ENCODE measurements at regions not wholly inside any gene's neighbourhood (a gene's known extent, or its start where the extent isn't known, plus 50 kb on each side); places are given as distances from the start of the nearest gene placed in this dataset.

GRCh38 chr4:71266090-71266794 lies 72.6 kb upstream of the SLC4A4 start:
- Histone ChIP-seq H3K4me1 (replicated peaks in 1 of 4; ENCODE audit: control insufficient read depth in 3 of 4, insufficient read depth in 4 of 4, low read length in 3 of 4) (peaks cover 0 to 1% (median 0%) of the 10 kb centered on the region in 4 experiments; a peak in 1 of 7 replicates), H3K4ac (replicated peaks; ENCODE audit: insufficient read length, low read depth, low read length) (no peak overlapping the region), H4K8ac (ENCODE audit: extremely low read depth, insufficient read depth, low read length) (no peak overlapping the region), H3K9me3 (ENCODE audit: insufficient read depth in 2 of 2, low read depth in 1 of 2, low read length in 1 of 2) (no peaks in the 10 kb centered on the region), H3K56ac (replicated peaks; ENCODE audit: insufficient read length, low read depth, low read length) (no peak overlapping the region), H3K9ac (replicated peaks in 1 of 4; ENCODE audit: extremely low read depth in 1 of 4, low read depth in 3 of 4, low read length in 3 of 4) (no peak overlapping the region), H4K20me1 (replicated peaks in 1 of 2; ENCODE audit: control insufficient read depth in 1 of 2, insufficient read depth in 2 of 2, low read length in 2 of 2) (no peaks in the 10 kb centered on the region), H3K36me3 (ENCODE audit: control insufficient read depth in 2 of 4, insufficient read depth in 4 of 4, low read length in 3 of 4) (no peaks in the 10 kb centered on the region), H2BK5ac (ENCODE audit: low read depth, low read length) (no peak overlapping the region), H3K23ac (ENCODE audit: insufficient read length) (no peak overlapping the region), H4K91ac (replicated peaks; ENCODE audit: insufficient read length, low read length) (no peak overlapping the region), H2BK20ac (ENCODE audit: low read length) (no peak overlapping the region), H2AFZ (ENCODE audit: low read length) (no peak overlapping the region), H2BK12ac (ENCODE audit: low read depth, low read length) (no peak overlapping the region), H3K27ac (ENCODE audit: low read depth, low read length) (no peak overlapping the region), H3K27me3 (replicated peaks in 1 of 4; ENCODE audit: control insufficient read depth in 3 of 4, extremely low read depth in 1 of 4, insufficient read depth in 3 of 4, low read length in 3 of 4) (no peaks in the 10 kb centered on the region), H3K18ac (ENCODE audit: extremely low read depth, low read length) (no peak overlapping the region), H4K5ac (ENCODE audit: insufficient read length, low read depth, low read length) (no peak overlapping the region), H3K4me2 (ENCODE audit: insufficient read depth in 1 of 2, low read depth in 2 of 2, low read length in 2 of 2) (no peak overlapping the region), H3K79me1 (ENCODE audit: low read depth, low read length) (no peaks in the 10 kb centered on the region), H3K4me3 (ENCODE audit: extremely low read depth in 1 of 4, insufficient read depth in 2 of 4, low read depth in 3 of 4, low read length in 4 of 4) (no peak overlapping the region), H2BK15ac (ENCODE audit: low read length) (no peak overlapping the region), H3K23me2 (ENCODE audit: low read depth, low read length) (no peaks in the 10 kb centered on the region), H2BK120ac (replicated peaks; ENCODE audit: low read depth, low read length) (no peak overlapping the region), H3K79me2 (ENCODE audit: control insufficient read depth in 1 of 2, insufficient read depth in 2 of 2, low read length in 2 of 2) (no peaks in the 10 kb centered on the region), H3K14ac (ENCODE audit: insufficient read length) (no peak overlapping the region), H2AK5ac (ENCODE audit: low read depth, low read length) (no peak overlapping the region)
- ChIA-PET CTCF (ENCODE audit: partially characterized antibody) (interaction anchor here (0.6 to 1.4 kb wide), 5 partner anchors 11 to 340 kb away, joined by 3 read pairs; no protein-coding TSS in a partner anchor), POLR2A (ENCODE audit: partially characterized antibody) (no interaction called here)
- DNase-seq (ENCODE audit: low read depth in 1 of 2, low spot score in 2 of 2) (no peak), FAIRE-seq (no peak)
- TF ChIP-seq ASH2L (IDR thresholded peaks at IDR 0.05; ENCODE audit: low read length), result no peak
- TF ChIP-seq CHD1 (IDR thresholded peaks at IDR 0.05; ENCODE audit: low read depth, low read length), result no peak
- no peak for TF ChIP-seq SP4 (IDR thresholded peaks at IDR 0.05; ENCODE audit: low read length)
- no peak for TF ChIP-seq SRF (IDR thresholded peaks at IDR 0.05; ENCODE audit: low read depth, low read length)
- TF ChIP-seq YY1 (IDR thresholded peaks at IDR 0.05; ENCODE audit: low read depth, low read length), result no peak
- 84% methylated on average over 5 of the region's 5 CpGs; no CpG with 5 or more reads in 1 of the 2 experiments for WGBS, 2 experiments (ENCODE audit: extremely low coverage in 1 of 2, insufficient coverage in 1 of 2, insufficient read length in 1 of 2, insufficient replicate concordance in 2 of 2, low coverage in 1 of 2, low lambda C conversion rate in 2 of 2, missing lambda C conversion rate in 1 of 2)
